Lower lobe of right lung (tissue), 2 donors: ENCODE measurements at regions not wholly inside any gene's neighbourhood (a gene's known extent, or its start where the extent isn't known, plus 50 kb on each side); places are given as distances from the start of the nearest gene placed in this dataset.
"Not testable (repeated sequence)": the region's sequence is repeated elsewhere in the genome, so short reads cannot be mapped to it uniquely, and the experiment has no call there.

Experiments
- ATAC-seq, 2 donors: fragments of 200-7000 bp; cut with Tn5 transposase; one replicate each; pipeline ENCODE4 v1.9.1; 2020 to 2022; ENCODE audit warnings: mild to moderate bottlenecking in 2 of 2, moderate library complexity in 2 of 2
- DNase-seq: peaks from one replicate; pipeline ENCODE4 v3.0.0-alpha.2; 2020
- H3K27ac ChIP-seq: fragments of 200-600 bp; one replicate; pipeline ENCODE4 v1.8.0; 2022
- H3K27me3 ChIP-seq: fragments of 200-600 bp; one replicate; pipeline ENCODE4 v1.8.0; 2022; ENCODE audit warnings: low read depth
- H3K36me3 ChIP-seq: fragments of 200-600 bp; one replicate; pipeline ENCODE4 v1.8.0; 2022; ENCODE audit warnings: mild to moderate bottlenecking
- H3K4me1 ChIP-seq: fragments of 200-600 bp; one replicate; pipeline ENCODE4 v1.8.0; 2022
- H3K4me3 ChIP-seq: fragments of 200-600 bp; one replicate; pipeline ENCODE4 v1.8.0; 2022; ENCODE audit warnings: mild to moderate bottlenecking
- H3K9me3 ChIP-seq: fragments of 200-600 bp; one replicate; pipeline ENCODE4 v1.8.0; 2022
- CTCF ChIP-seq: fragments of 200-600 bp; IDR thresholded peaks from one replicate; pipeline ENCODE4 v1.8.0; 2022; ENCODE audit warnings: antibody characterized with exemption, mild to moderate bottlenecking
- intact Hi-C: fragments of 100-400 bp; cut with DNase I; formaldehyde crosslinking; loops from one replicate; pipeline ENCODE4 v1.11.0; 2022
- donor health status: DM: no; HTN: yes; CAD: no; lungs with severe emphysema.

GRCh38 chr11:89545691-89546090, 54.5 kb upstream of the NOX4 start:
- no peak for TF ChIP-seq CTCF
- Histone ChIP-seq H3K27ac (no peak overlapping the region), H3K4me3 (no peak overlapping the region), H3K36me3 (no peaks in the 10 kb centered on the region), H3K4me1 (no peaks in the 10 kb centered on the region), H3K27me3 (no peaks in the 10 kb centered on the region), H3K9me3 (no peaks in the 10 kb centered on the region)
- ATAC-seq = no peak
- no peak for DNase-seq
- intact Hi-C loops = no loop called here

GRCh38 chr11:89555781-89556180, 64.6 kb upstream of the NOX4 start:
- H3K36me3 ChIP-seq, H3K9me3 ChIP-seq, H3K4me1 ChIP-seq, H3K27me3 ChIP-seq, intact Hi-C loops, ATAC-seq, DNase-seq, H3K4me3 ChIP-seq, H3K27ac ChIP-seq: not testable (repeated sequence)

DNA sequence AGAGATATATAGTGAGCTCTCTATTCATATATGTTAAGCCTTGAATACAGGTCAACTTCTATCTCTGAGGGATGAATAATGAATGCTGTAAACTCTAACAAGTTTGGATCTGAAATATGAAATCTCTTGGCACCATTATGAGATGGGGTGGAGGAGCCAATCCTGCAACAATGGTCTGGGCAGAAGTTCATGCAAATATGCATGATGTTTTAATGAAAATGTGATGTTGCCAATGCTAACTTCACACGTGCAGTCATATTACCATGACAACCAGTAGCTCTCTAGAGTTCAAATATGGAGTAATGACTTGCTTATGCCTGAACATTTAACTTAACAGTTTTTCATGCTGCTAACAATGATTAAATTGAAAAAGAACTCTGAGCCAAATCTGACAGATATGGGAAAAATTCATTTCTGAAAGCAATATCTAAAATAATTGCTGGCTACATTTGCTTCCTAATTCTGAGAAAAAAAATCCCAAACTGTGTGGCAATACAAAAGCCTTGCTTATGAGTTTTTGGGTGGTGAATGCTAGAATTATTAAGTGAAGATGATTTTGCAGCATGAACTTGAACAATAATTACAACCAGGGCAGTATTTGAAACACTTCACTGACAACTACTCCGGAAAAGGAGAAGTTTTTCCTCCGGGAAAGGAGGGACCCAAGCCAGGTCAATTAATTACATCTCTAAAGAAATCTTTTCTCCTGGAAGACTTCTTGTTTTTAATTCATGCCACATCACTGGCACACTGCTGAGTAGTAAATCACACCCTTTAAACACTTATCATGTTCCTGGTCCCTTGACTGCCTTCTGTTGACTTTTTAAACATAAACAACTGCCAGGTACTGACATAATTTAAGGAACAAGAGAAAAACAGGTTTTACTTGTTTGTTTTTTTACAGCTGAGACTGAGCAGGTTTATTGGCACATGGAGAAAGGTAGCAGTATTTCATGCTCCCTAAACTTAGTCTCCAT, 65.8 kb upstream of the NOX4 start:
- peak; percentile 84 to 87 for ATAC-seq
- H3K36me3 ChIP-seq, intact Hi-C loops, H3K4me1 ChIP-seq, H3K27me3 ChIP-seq, DNase-seq, H3K9me3 ChIP-seq, H3K4me3 ChIP-seq, H3K27ac ChIP-seq: not testable (repeated sequence)

DNA sequence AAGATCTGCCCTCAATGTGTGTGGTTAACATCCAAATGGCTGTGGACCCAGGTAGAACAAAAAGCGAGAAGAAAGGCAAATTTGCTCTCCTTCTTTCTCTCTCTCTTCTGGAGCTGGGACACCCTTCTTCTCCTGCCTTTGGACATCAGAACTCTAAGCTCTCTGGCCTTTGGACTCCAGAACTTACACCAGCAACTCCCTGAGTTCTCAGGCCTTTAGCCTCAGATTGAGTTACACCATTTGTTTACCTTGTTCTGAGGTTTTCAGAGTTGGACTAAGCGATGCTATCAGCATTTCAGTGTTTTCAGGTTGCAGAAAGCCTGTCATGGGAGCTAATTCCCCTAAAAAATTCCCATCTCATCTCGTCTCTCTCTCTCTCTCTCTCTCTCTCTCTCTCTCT, 69.4 kb upstream of the NOX4 start:
- H3K27ac ChIP-seq, ATAC-seq, DNase-seq: not testable (repeated sequence)

DNA sequence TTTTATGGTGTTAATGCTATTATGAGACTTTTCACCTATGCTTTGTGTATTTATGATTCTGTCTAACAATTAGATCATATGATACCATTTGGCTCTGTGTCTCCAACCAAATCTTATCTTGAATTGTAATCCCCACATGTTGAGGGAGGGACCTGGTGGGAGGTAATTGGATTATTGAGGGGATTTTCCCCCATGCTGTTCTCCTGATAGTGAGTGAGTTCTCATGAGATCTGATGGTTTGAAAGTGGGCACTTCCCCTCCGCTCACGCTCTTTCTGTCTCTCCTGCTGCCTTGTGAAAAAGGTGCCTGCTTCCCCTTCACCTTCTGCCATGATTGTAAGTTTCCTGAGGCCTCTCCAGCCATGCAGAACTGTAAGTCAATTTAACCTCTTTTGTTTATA, 71.6 kb upstream of the NOX4 start:
- H3K4me1 ChIP-seq, H3K36me3 ChIP-seq, H3K27ac ChIP-seq, ATAC-seq, H3K4me3 ChIP-seq, H3K9me3 ChIP-seq, H3K27me3 ChIP-seq, intact Hi-C loops, DNase-seq: not testable (repeated sequence)

More for the DNA sequence above, 69.4 kb upstream of the NOX4 start:
- H3K27me3 ChIP-seq, H3K36me3 ChIP-seq, H3K9me3 ChIP-seq, H3K4me3 ChIP-seq, intact Hi-C loops, H3K4me1 ChIP-seq: not testable (repeated sequence)

DNA sequence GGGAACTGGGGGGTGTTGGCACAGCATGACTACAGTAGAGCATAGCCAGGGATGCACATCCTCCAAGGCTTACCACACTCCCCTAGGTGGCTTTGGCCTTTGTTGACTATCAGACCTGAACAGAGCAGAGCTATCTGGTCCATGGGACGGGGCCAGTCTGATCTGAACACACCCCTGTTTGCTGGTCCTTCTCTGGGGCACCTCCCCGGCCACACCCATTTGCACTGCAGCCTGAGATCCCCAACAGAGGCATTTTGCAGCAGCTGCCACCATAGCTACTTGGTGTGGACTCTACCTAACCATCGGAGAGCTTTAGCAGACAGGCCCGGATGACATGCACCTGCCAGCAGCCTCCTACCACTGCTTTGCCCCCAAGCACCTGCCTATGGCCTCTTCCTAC, 75.8 kb upstream of the NOX4 start:
- Histone ChIP-seq H3K36me3 (no peaks in the 10 kb centered on the region), H3K27ac (no peak overlapping the region), H3K4me3 (no peak overlapping the region), H3K27me3 (no peaks in the 10 kb centered on the region), H3K9me3 (no peaks in the 10 kb centered on the region), H3K4me1 (no peaks in the 10 kb centered on the region)
- TF ChIP-seq CTCF = no peak
- DNase-seq = no peak
- intact Hi-C loops = no loop called here
- no peak for ATAC-seq

GRCh38 chr11:89569387-89569786, 78.2 kb upstream of the NOX4 start:
- H3K27me3 ChIP-seq, intact Hi-C loops, H3K36me3 ChIP-seq, H3K4me3 ChIP-seq, DNase-seq, H3K4me1 ChIP-seq, H3K9me3 ChIP-seq, ATAC-seq, H3K27ac ChIP-seq: not testable (repeated sequence)

GRCh38 chr11:89571706-89572105, 80.5 kb upstream of the NOX4 start:
- H3K9me3 ChIP-seq, H3K4me1 ChIP-seq, H3K27ac ChIP-seq, H3K36me3 ChIP-seq, intact Hi-C loops, ATAC-seq, DNase-seq, H3K27me3 ChIP-seq, H3K4me3 ChIP-seq: not testable (repeated sequence)

- H3K27me3 ChIP-seq, H3K4me3 ChIP-seq, H3K27ac ChIP-seq, H3K4me1 ChIP-seq, H3K9me3 ChIP-seq, DNase-seq, ATAC-seq, H3K36me3 ChIP-seq, intact Hi-C loops: not testable (repeated sequence)
Measured at GRCh38 chr11:89575846-89576245, 84.7 kb upstream of the NOX4 start.

GRCh38 chr11:89577428-89577827, 86.3 kb upstream of the NOX4 start:
- intact Hi-C loops, DNase-seq, H3K9me3 ChIP-seq, H3K4me3 ChIP-seq, H3K27ac ChIP-seq, H3K4me1 ChIP-seq, H3K36me3 ChIP-seq, ATAC-seq, H3K27me3 ChIP-seq: not testable (repeated sequence)
